C4-2B (cell line): ENCODE measurements at regions not wholly inside any gene's neighbourhood (a gene's known extent, or its start where the extent isn't known, plus 50 kb on each side); places are given as distances from the start of the nearest gene placed in this dataset.

Experiments used
- H3K27ac ChIP-seq: fragments of 450-650 bp; 2 replicates; pipeline ENCODE4 v1.5.1; 2017
- ZFX ChIP-seq: fragments of 450-650 bp; IDR thresholded peaks from 2 replicates; pipeline ENCODE4 v1.6.1; 2017
- TF ChIP-seq, protein P1 (sequence below): fragments of 450-650 bp; conservative IDR thresholded peaks from 2 replicates; pipeline ENCODE4 v1.5.1; 2017; ENCODE audit warnings: mild to moderate bottlenecking

DNA sequence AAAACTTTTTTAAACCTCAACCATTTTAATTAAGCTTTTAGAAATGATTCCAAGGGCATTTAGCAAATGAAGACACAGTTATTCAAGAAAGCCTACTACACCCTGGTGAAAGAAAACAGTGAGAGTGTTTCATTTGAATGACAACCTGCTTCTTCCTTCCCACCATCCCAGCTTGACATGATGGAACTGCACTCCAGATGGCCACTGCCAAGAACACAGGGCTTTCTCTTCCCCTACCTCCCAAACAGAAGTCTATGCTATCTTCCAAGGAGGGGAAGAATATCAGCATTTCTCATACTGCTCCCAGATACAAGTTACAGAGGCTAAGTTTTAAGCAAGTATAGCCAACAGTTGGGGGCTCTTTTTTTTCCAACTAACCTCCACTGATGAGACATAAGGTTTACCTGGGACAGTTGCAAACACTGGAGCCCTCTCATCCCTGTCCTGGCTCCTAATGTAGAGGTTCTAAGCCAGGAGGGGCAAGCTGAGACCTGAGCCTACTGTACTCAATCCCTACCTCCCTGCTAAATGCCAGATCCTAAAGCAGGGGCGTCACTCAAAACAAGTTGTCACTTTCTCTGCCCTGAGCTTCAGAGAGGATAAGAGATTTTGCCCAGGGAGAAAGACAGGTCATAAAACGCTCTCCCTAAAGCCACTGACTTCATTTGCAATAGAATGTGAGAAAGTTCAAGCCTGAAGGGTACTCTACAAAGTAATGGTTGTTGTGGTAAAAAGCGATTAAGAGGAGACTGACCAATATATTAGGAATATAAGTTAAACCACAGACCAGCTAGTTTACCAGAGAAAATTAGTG is 88.5 kb upstream of the SLC27A6 start:
- H3K27ac ChIP-seq: no peak overlapping the region
- TF ChIP-seq, protein P1, sequence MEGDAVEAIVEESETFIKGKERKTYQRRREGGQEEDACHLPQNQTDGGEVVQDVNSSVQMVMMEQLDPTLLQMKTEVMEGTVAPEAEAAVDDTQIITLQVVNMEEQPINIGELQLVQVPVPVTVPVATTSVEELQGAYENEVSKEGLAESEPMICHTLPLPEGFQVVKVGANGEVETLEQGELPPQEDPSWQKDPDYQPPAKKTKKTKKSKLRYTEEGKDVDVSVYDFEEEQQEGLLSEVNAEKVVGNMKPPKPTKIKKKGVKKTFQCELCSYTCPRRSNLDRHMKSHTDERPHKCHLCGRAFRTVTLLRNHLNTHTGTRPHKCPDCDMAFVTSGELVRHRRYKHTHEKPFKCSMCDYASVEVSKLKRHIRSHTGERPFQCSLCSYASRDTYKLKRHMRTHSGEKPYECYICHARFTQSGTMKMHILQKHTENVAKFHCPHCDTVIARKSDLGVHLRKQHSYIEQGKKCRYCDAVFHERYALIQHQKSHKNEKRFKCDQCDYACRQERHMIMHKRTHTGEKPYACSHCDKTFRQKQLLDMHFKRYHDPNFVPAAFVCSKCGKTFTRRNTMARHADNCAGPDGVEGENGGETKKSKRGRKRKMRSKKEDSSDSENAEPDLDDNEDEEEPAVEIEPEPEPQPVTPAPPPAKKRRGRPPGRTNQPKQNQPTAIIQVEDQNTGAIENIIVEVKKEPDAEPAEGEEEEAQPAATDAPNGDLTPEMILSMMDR: no peak
- TF ChIP-seq ZFX: no peak

DNA sequence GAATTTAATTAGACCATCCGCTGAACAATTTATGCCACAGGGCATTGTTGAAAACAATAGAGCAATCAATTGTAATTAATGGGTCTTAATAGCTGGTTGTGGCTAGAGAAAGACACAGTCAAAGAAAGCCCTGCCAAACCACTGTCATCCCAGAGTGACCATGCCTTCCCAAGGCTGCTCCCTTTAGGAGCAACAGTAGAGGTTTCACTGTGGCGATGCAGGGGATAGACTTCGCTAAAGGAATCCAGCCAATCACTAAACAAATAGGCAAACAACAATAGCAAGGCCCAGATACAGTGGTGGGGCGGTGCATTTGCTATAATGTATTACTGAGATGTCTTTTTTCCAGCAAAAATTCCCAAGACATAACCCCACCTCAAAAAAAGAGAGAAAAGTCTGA is 87.8 kb upstream of the SLC27A6 start:
- H3K27ac ChIP-seq: no peak overlapping the region
- TF ChIP-seq, protein P1: no peak

DNA sequence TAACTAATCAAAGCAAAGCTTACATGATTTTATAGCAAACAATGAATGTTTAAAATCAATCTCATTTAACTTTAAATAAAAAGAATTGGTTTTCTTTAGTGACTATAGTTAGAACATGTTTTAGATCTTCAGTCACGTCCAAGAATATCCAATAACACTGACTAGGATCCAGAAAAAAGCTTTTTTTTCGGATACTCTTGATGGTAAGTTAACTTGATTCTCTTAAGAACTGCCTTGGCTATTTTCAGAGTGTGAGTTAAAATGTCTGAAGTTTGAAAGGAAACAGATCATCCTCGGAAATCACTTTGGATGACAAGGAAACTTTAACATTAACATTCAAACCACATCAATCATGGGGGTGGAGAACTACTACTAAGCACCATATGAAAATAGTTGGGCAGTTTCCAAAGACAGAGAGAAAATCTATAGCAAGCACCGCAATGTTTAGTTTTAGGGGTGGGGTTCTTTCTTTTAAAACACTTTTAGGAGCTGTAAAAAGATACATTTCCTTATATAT is 83.7 kb upstream of the SLC27A6 start:
- no peak overlapping the region for H3K27ac ChIP-seq
- TF ChIP-seq, protein P1: no peak
- TF ChIP-seq ZFX: no peak

DNA sequence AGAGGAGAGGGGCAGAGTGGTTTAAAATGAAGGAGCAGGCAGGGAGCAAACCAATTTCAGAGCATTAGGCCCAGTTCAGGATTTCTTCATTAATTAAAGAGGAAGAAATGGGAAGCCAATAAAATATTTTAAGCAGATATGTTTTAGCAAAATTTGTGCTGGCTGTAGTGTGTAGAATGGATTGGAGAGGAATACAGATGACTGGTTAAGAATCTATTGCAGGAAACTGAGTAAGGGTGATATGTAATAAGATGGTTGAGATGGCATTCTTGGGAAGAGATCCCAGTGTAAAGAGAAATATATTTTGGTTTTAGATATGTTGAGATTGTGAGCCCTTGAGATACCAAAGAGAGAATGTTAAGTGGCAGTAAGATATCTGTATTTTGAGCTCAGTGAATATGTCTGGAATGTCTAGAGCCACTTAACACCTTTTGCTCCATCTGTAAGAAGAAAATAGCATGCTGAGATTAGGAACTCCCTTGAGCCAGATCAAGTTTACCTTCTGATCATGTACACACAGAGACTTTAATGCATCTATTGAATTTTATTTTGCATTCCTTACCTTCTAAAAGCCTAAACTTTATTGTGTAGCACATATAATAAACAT is 79.5 kb upstream of the SLC27A6 start:
- no peak overlapping the region for H3K27ac ChIP-seq
- TF ChIP-seq, protein P1: no peak
- no peak for TF ChIP-seq ZFX

DNA sequence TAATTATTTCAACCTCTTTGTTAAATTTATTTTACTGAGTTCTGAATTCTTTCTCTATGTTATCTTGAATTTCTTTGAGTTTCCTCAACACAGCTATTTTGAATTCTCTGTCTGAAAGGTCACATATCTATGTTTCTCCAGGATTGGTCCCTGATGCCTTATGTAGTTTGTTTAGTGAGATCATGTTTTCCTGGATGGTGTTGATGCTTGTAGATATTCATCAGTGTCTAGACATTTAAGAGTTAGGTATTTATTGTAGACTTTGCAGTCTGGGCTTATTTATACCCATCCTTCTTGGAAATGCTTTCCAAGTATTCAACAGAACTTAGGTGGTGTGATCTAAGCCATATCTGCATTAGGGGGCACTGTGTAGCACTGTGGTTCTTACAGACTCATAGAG is 70.2 kb upstream of the SLC27A6 start:
- TF ChIP-seq, protein P1: no peak
- no peak for TF ChIP-seq ZFX
- H3K27ac ChIP-seq: no peak overlapping the region

DNA sequence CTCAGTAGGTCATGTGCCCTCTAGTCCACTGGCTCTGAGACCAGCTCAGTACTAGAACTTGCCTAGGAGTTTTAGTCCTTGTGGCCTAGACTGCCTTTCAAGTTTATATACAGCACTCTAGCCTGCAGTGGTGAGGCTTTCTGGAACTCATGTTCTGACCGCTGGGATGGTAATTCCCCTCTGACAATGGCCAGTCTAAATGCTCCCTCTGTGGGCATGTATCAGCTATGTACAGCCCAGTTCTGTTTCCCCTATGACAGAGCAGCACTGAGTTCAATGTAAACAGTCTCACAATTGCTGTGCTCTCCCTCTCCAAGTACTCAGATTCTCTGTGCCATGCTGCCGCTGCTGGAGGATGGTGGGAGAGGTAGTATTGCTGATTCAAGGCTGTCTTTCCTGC is 68.6 kb upstream of the SLC27A6 start:
- H3K27ac ChIP-seq: no peak overlapping the region
- no peak for TF ChIP-seq ZFX
- TF ChIP-seq, protein P1: no peak

DNA sequence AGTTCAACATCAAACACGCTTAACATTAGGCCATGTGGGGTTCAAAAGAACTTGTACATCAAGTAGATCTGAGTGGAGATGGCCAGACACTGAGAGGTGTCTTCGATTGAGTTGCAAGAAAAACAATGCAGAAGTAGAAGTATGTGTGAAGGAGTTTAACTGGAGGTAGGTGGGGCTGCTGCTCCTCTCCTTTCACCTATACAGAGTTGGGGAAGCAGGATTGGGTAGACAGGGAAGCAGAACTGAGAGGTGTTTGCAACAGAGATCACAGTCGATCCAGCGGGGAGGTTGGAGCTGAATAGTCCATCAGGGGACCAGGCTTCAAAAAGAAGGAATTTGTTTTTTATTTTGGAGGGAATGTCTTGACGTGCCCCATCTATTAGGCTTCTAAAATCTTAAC is 61.7 kb upstream of the SLC27A6 start:
- TF ChIP-seq, protein P1: no peak
- no peak for TF ChIP-seq ZFX
- H3K27ac ChIP-seq: no peak overlapping the region
